ENCODE measurements at regions not wholly inside any gene's neighbourhood (a gene's known extent, or its start where the extent isn't known, plus 50 kb on each side); places are given as distances from the start of the nearest gene placed in this dataset.

- Histone ChIP-seq H3K4me1 (ENCODE audit: insufficient read depth, low read length) (no peaks in the 10 kb centered on the region), H3K4me2 (ENCODE audit: insufficient read depth, insufficient read length, low read length) (no peak overlapping the region), H3K9me3 (ENCODE audit: control insufficient read depth, low read depth, low read length) (no peaks in the 10 kb centered on the region), H2AK5ac (ENCODE audit: insufficient read length, low read length) (no peak overlapping the region), H3K79me2 (ENCODE audit: insufficient read depth, low read length) (no peaks in the 10 kb centered on the region), H3K27me3 (ENCODE audit: insufficient read depth, low read length) (no peaks in the 10 kb centered on the region), H3K14ac (ENCODE audit: insufficient read depth, low read length) (no peak overlapping the region), H4K20me1 (ENCODE audit: control insufficient read depth, insufficient read depth, insufficient read length) (no peaks in the 10 kb centered on the region), H2BK12ac (ENCODE audit: insufficient read length, low read depth, low read length) (no peak overlapping the region), H3K23ac (ENCODE audit: insufficient read length, low read depth, low read length) (no peak overlapping the region), H3K4ac (ENCODE audit: low read depth, low read length) (no peak overlapping the region), H3K56ac (ENCODE audit: insufficient read length, low read depth, low read length) (no peak overlapping the region), H3K18ac (ENCODE audit: insufficient read length, low read depth, low read length) (no peak overlapping the region), H4K5ac (ENCODE audit: insufficient read length, low read depth, low read length) (no peak overlapping the region), H4K8ac (replicated peaks; ENCODE audit: insufficient read length, low read depth, low read length) (no peak overlapping the region), H2BK120ac (ENCODE audit: low read depth, low read length, poor library complexity, severe bottlenecking) (no peak overlapping the region), H2BK5ac (ENCODE audit: insufficient read length, low read length) (no peak overlapping the region), H3K23me2 (ENCODE audit: insufficient read length, low read depth, low read length, poor library complexity, severe bottlenecking) (no peaks in the 10 kb centered on the region), H2BK15ac (ENCODE audit: low read depth, low read length) (no peak overlapping the region), H3K79me1 (ENCODE audit: insufficient read depth, low read depth, low read length, poor library complexity, severe bottlenecking) (no peaks in the 10 kb centered on the region), H3K27ac (ENCODE audit: insufficient read length, low read depth, low read length) (no peak overlapping the region), H2AFZ (ENCODE audit: low read length) (no peak overlapping the region), H3K9ac (ENCODE audit: extremely low read depth, insufficient read length, low read length) (no peak overlapping the region), H4K91ac (ENCODE audit: insufficient read length, low read depth, low read length) (no peak overlapping the region), H2BK20ac (ENCODE audit: low read depth, low read length, poor library complexity, severe bottlenecking) (no peak overlapping the region), H3T11ph (ENCODE audit: low read length) (no peak overlapping the region)
- H3K27me3 Mint-ChIP-seq (ENCODE audit: low read depth), result peaks cover 4% of the 10 kb centered on the region
- WGBS (ENCODE audit: extremely low coverage, insufficient read length, low lambda C conversion rate), result no CpG with 5 or more reads among the region's 4 CpGs
- DNase-seq, result no peak
- no peaks in the 10 kb centered on the region for H3K36me3 Mint-ChIP-seq (ENCODE audit: insufficient read depth in 1 of 3, low read depth in 3 of 3)
- H3K9me3 Mint-ChIP-seq, result no peaks in the 10 kb centered on the region
- H3K4me1 Mint-ChIP-seq, result peaks cover 7 to 17% of the 10 kb centered on the region in 2 experiments
- H3K27ac Mint-ChIP-seq, result no peak overlapping the region
- no peak for TF ChIP-seq CTCF (conservative IDR thresholded peaks at IDR 0.05)
- H3K4me3 Mint-ChIP-seq, result no peak overlapping the region
Observed at GRCh38 chr13:50348371-50348770, 333.1 kb downstream of the KCNRG start.

All from H9 (cell line).